Neural cell (in vitro differentiated cells): ENCODE measurements at regions not wholly inside any gene's neighbourhood (a gene's known extent, or its start where the extent isn't known, plus 50 kb on each side); places are given as distances from the start of the nearest gene placed in this dataset.

Source experiments
- H2AFZ ChIP-seq: fragments of 200-600, 300-800 bp; sonication (generic), shearing (Covaris generic); 2 replicates; pipeline ENCODE4 v1.6.0; 2014; ENCODE audit warnings: low read depth, mild to moderate bottlenecking, antibody characterized with exemption, low read length, moderate library complexity
- H3F3A ChIP-seq: fragments of 200-600 bp; shearing (Covaris generic); 2 replicates; pipeline ENCODE4 v1.6.1; 2016; ENCODE audit warnings: mild to moderate bottlenecking, moderate library complexity, mixed read lengths, antibody characterized with exemption, low read length; ENCODE audit not compliant: insufficient read depth, poor library complexity, severe bottlenecking
- H3K27ac ChIP-seq: fragments of 200-600, 300-800 bp; sonication (generic), shearing (Covaris generic); 2 replicates; pipeline ENCODE4 v1.5.1; 2014; ENCODE audit warnings: mild to moderate bottlenecking, low read length, moderate library complexity
- H3K27me3 ChIP-seq: fragments of 300-800, 200-600 bp; sonication (generic), shearing (Covaris generic); 2 replicates; pipeline ENCODE4 v1.6.0; 2014; ENCODE audit warnings: mild to moderate bottlenecking, low read depth, low read length, moderate library complexity; ENCODE audit not compliant: insufficient read depth
- H3K36me3 ChIP-seq: fragments of 300-800, 200-600 bp; sonication (generic), shearing (Covaris generic); 2 replicates; pipeline ENCODE4 v1.5.1; 2014; ENCODE audit warnings: mild to moderate bottlenecking, antibody characterized with exemption, low read length, moderate library complexity; ENCODE audit not compliant: insufficient read depth
- H3K4me2 ChIP-seq: fragments of 300-800, 200-600 bp; sonication (generic), shearing (Covaris generic); 2 replicates; pipeline ENCODE4 v1.6.0; 2014; ENCODE audit warnings: mild to moderate bottlenecking, low read length
- H3K4me3 ChIP-seq: fragments of 300-800, 200-600 bp; sonication (generic), shearing (Covaris generic); 2 replicates; pipeline ENCODE4 v1.5.1; 2014; ENCODE audit warnings: mild to moderate bottlenecking, low read length, moderate library complexity
- H3K79me2 ChIP-seq: fragments of 200-600 bp; shearing (Covaris generic); replicated peaks from 2 replicates; pipeline ENCODE4 v1.6.0; 2014; ENCODE audit warnings: mild to moderate bottlenecking, low read length, moderate library complexity; ENCODE audit not compliant: insufficient read depth
- H3K9ac ChIP-seq: fragments of 300-800, 200-600 bp; sonication (generic), shearing (Covaris generic); 2 replicates; pipeline ENCODE4 v1.6.1; 2016; ENCODE audit warnings: mild to moderate bottlenecking, low read length, mixed read lengths
- H3K9me2 ChIP-seq: fragments of 200-600 bp; shearing (Covaris generic); 2 replicates; pipeline ENCODE4 v1.6.1; 2016; ENCODE audit warnings: mild to moderate bottlenecking, low read length, mixed read lengths; ENCODE audit not compliant: insufficient read depth
- H3K9me3 ChIP-seq: fragments of 200-600, 300-800 bp; sonication (generic), shearing (Covaris generic); 2 replicates; pipeline ENCODE4 v1.6.1; 2016; ENCODE audit warnings: mild to moderate bottlenecking, mixed run types, low read length, moderate library complexity, mixed read lengths
- H4K20me1 ChIP-seq: fragments of 200-600 bp; shearing (Covaris generic); 2 replicates; pipeline ENCODE4 v1.6.1; 2016; ENCODE audit warnings: mild to moderate bottlenecking, mixed run types; ENCODE audit not compliant: insufficient read depth
- CTCF ChIP-seq: fragments of 450-650 bp; IDR thresholded peaks from 2 replicates; pipeline ENCODE4 v1.5.1; 2014; ENCODE audit warnings: antibody characterized with exemption, mild to moderate bottlenecking, moderate library complexity; ENCODE audit not compliant: poor library complexity, severe bottlenecking
- EP300 ChIP-seq: fragments of 450-650 bp; conservative IDR thresholded peaks from 2 replicates; pipeline ENCODE4 v1.6.1; 2014; ENCODE audit warnings: antibody characterized with exemption, mild to moderate bottlenecking, moderate library complexity; ENCODE audit not compliant: poor library complexity, severe bottlenecking
- EZH2 ChIP-seq: fragments of 200-600, 300-800 bp; shearing (Covaris generic), sonication (generic); IDR thresholded peaks from 2 replicates; pipeline ENCODE4 v1.6.1; 2014; ENCODE audit warnings: antibody characterized with exemption, low read length, borderline replicate concordance, mild to moderate bottlenecking; ENCODE audit not compliant: insufficient read depth, poor library complexity, severe bottlenecking
- MXI1 ChIP-seq: fragments of 450-650 bp; conservative IDR thresholded peaks from 2 replicates; pipeline ENCODE4 v1.6.1; 2014; ENCODE audit warnings: antibody characterized with exemption, mild to moderate bottlenecking; ENCODE audit not compliant: poor library complexity, severe bottlenecking
- RAD21 ChIP-seq: fragments of 450-650 bp; conservative IDR thresholded peaks from 2 replicates; pipeline ENCODE4 v1.6.1; 2014; ENCODE audit warnings: antibody characterized with exemption, mild to moderate bottlenecking, moderate library complexity
- SMC3 ChIP-seq: fragments of 450-650 bp; conservative IDR thresholded peaks from 2 replicates; pipeline ENCODE4 v1.6.1; 2014; ENCODE audit warnings: antibody characterized with exemption, mild to moderate bottlenecking, moderate library complexity; ENCODE audit not compliant: poor library complexity
- TAF1 ChIP-seq: IDR thresholded peaks from 2 replicates; pipeline ENCODE4 v1.6.1; 2012; ENCODE audit warnings: low read depth

GRCh38 chr13:44311011-44311780 lies 62.4 kb upstream of the SERP2 start:
- no peaks in the 10 kb centered on the region for H3K79me2 ChIP-seq
- no peaks in the 10 kb centered on the region for H3F3A ChIP-seq
- no peaks in the 10 kb centered on the region for H4K20me1 ChIP-seq
- no peaks in the 10 kb centered on the region for H3K36me3 ChIP-seq
- no peak overlapping the region for H3K4me2 ChIP-seq
- H2AFZ ChIP-seq = no peak overlapping the region
- no peak overlapping the region for H3K27ac ChIP-seq
- no peaks in the 10 kb centered on the region for H3K9me3 ChIP-seq
- no peaks in the 10 kb centered on the region for H3K9me2 ChIP-seq
- TF ChIP-seq SMC3 = no peak
- no peak for TF ChIP-seq EP300
- no peak for TF ChIP-seq CTCF
- TF ChIP-seq TAF1 = no peak
- no peak overlapping the region for H3K4me3 ChIP-seq
- H3K27me3 ChIP-seq = no peaks in the 10 kb centered on the region
- H3K9ac ChIP-seq = no peak overlapping the region

GRCh38 chr13:44312131-44312530 lies 61.5 kb upstream of the SERP2 start:
- TF ChIP-seq RAD21 (no peak), CTCF (no peak), EZH2 (no peak), SMC3 (no peak), TAF1 (no peak), MXI1 (no peak)
- Histone ChIP-seq H3K4me2 (no peak overlapping the region), H2AFZ (no peak overlapping the region), H3K27ac (no peak overlapping the region), H3K27me3 (no peaks in the 10 kb centered on the region), H3K36me3 (no peaks in the 10 kb centered on the region), H3K4me3 (no peak overlapping the region), H4K20me1 (no peaks in the 10 kb centered on the region), H3F3A (no peaks in the 10 kb centered on the region), H3K9me3 (no peaks in the 10 kb centered on the region), H3K9me2 (no peaks in the 10 kb centered on the region), H3K79me2 (no peaks in the 10 kb centered on the region), H3K9ac (no peak overlapping the region)

- no peak overlapping the region for H3K4me3 ChIP-seq
- H3F3A ChIP-seq = no peaks in the 10 kb centered on the region
- no peak overlapping the region for H3K4me2 ChIP-seq
These were observed 60.6 kb upstream of the SERP2 start for GRCh38 chr13:44312834-44313551.

More at GRCh38 chr13:44312834-44313551, 60.6 kb upstream of the SERP2 start:
- Histone ChIP-seq H2AFZ (no peak overlapping the region), H4K20me1 (no peaks in the 10 kb centered on the region), H3K27ac (no peak overlapping the region), H3K9ac (no peak overlapping the region), H3K79me2 (no peaks in the 10 kb centered on the region), H3K9me3 (no peaks in the 10 kb centered on the region), H3K27me3 (no peaks in the 10 kb centered on the region), H3K9me2 (no peaks in the 10 kb centered on the region), H3K36me3 (no peaks in the 10 kb centered on the region)
- no peak for TF ChIP-seq EZH2
- no peak for TF ChIP-seq MXI1
- no peak for TF ChIP-seq SMC3
